ENCODE measurements at regions not wholly inside any gene's neighbourhood (a gene's known extent, or its start where the extent isn't known, plus 50 kb on each side); places are given as distances from the start of the nearest gene placed in this dataset.

DNA sequence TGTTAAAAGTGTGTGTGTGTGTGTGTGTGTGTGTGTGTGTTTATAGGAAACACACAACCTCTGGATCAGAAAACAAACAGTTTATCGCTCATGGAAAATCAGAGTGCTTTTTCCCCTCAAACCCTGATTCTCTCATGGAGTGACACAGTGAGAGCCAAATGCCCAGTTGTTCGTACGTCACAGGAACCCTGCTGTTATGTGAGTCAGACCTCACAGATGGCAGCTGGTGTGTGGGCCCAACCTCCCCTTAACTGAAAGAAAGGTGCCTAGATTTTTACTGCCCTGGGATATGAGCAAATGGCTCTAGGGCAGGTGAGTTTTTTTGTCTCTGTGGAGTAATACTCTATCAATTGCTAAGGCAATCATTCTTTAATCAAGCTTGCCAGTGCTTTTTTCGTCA, 1788.1 kb downstream of the BRINP3 start:
- H3K36me3 ChIP-seq (ENCODE audit: insufficient read depth, low read length): no peaks in the 10 kb centered on the region
- H4K20me1 ChIP-seq (ENCODE audit: insufficient read depth, low read length): no peaks in the 10 kb centered on the region
- no peaks in the 10 kb centered on the region for H3K27me3 ChIP-seq (ENCODE audit: insufficient read depth, low read length)
- H3K9me2 ChIP-seq (ENCODE audit: low read depth, low read length): no peaks in the 10 kb centered on the region
- H3K9me3 ChIP-seq (ENCODE audit: low read length): no peaks in the 10 kb centered on the region
- H3K9ac ChIP-seq (ENCODE audit: low read length): no peak overlapping the region
- H3K27ac ChIP-seq (ENCODE audit: low read depth, low read length, poor library complexity, severe bottlenecking): no peak overlapping the region
- no peak overlapping the region for H3K4me3 ChIP-seq (ENCODE audit: low read depth, low read length, poor library complexity, severe bottlenecking)
- no peaks in the 10 kb centered on the region for H3K4me1 ChIP-seq (ENCODE audit: insufficient read depth, low read length, severe bottlenecking)
- H3F3A ChIP-seq (ENCODE audit: insufficient read depth, low read length): no peaks in the 10 kb centered on the region
- no peaks in the 10 kb centered on the region for H3K79me2 ChIP-seq (ENCODE audit: insufficient read depth, low read length)
- TF ChIP-seq EZH2 (IDR thresholded peaks at IDR 0.05; ENCODE audit: borderline replicate concordance, low read length): no peak
- TF ChIP-seq, protein P1, sequence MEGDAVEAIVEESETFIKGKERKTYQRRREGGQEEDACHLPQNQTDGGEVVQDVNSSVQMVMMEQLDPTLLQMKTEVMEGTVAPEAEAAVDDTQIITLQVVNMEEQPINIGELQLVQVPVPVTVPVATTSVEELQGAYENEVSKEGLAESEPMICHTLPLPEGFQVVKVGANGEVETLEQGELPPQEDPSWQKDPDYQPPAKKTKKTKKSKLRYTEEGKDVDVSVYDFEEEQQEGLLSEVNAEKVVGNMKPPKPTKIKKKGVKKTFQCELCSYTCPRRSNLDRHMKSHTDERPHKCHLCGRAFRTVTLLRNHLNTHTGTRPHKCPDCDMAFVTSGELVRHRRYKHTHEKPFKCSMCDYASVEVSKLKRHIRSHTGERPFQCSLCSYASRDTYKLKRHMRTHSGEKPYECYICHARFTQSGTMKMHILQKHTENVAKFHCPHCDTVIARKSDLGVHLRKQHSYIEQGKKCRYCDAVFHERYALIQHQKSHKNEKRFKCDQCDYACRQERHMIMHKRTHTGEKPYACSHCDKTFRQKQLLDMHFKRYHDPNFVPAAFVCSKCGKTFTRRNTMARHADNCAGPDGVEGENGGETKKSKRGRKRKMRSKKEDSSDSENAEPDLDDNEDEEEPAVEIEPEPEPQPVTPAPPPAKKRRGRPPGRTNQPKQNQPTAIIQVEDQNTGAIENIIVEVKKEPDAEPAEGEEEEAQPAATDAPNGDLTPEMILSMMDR (IDR thresholded peaks at IDR 0.05; ENCODE audit: low read length): no peak
- H3K4me2 ChIP-seq (ENCODE audit: low read length): no peak overlapping the region
- no peak overlapping the region for H2AFZ ChIP-seq (ENCODE audit: low read length)

DNA sequence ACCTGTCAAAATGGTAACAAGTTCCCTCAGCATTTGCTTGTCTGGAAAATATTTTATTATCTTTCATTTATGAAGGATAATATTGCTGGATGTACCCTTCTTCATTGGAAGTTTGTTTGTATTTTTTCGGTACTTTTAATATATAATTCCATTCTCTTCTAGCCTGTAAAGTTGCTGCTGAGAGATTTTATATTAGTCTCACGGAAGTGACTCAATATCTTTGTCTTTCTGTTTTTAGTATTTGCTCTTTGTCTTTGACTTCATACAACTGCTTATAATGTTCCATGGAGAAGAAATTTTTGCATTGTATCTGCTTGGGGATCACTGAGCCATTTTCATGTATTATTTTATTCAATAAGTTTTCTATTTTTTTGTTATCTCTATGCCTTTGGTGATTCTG, 1777.5 kb downstream of the BRINP3 start:
- no peak overlapping the region for H2AFZ ChIP-seq (ENCODE audit: low read length)
- H4K20me1 ChIP-seq (ENCODE audit: insufficient read depth, low read length): no peaks in the 10 kb centered on the region
- H3K27me3 ChIP-seq (ENCODE audit: insufficient read depth, low read length): no peaks in the 10 kb centered on the region
- no peaks in the 10 kb centered on the region for H3F3A ChIP-seq (ENCODE audit: insufficient read depth, low read length)
- H3K79me2 ChIP-seq (ENCODE audit: insufficient read depth, low read length): no peaks in the 10 kb centered on the region
- no peak overlapping the region for H3K9ac ChIP-seq (ENCODE audit: low read length)
- no peak overlapping the region for H3K27ac ChIP-seq (ENCODE audit: low read depth, low read length, poor library complexity, severe bottlenecking)
- no peak overlapping the region for H3K4me2 ChIP-seq (ENCODE audit: low read length)
- no peaks in the 10 kb centered on the region for H3K36me3 ChIP-seq (ENCODE audit: insufficient read depth, low read length)
- H3K9me3 ChIP-seq (ENCODE audit: low read length): no peaks in the 10 kb centered on the region
- TF ChIP-seq, protein P1 (IDR thresholded peaks at IDR 0.05; ENCODE audit: low read length): no peak
- TF ChIP-seq EZH2 (IDR thresholded peaks at IDR 0.05; ENCODE audit: borderline replicate concordance, low read length): no peak
- no peak overlapping the region for H3K4me3 ChIP-seq (ENCODE audit: low read depth, low read length, poor library complexity, severe bottlenecking)
- H3K9me2 ChIP-seq (ENCODE audit: low read depth, low read length): no peaks in the 10 kb centered on the region
- no peaks in the 10 kb centered on the region for H3K4me1 ChIP-seq (ENCODE audit: insufficient read depth, low read length, severe bottlenecking)

DNA sequence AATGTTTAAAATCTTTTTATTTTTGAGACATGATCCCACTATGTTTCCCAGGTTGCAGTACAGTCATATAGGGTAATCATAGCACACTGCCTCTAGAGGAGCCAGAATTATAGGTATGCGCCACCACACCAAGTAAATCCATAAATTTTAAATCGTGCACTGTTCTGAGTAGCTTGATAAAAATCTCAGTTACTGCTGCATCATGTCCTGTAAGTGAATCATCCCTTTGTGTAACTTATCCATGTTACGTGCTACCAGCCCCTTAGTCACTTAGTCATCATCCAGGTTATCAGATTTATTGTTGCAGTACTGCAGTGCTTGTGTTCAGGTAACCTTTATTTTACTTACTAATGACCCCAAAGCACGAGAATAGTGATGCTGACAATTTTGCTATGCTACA, 1770.9 kb downstream of the BRINP3 start:
- H4K20me1 ChIP-seq (ENCODE audit: insufficient read depth, low read length): no peaks in the 10 kb centered on the region
- H3K4me2 ChIP-seq (ENCODE audit: low read length): no peak overlapping the region
- H3K27ac ChIP-seq (ENCODE audit: low read depth, low read length, poor library complexity, severe bottlenecking): no peak overlapping the region
- no peak overlapping the region for H3K9ac ChIP-seq (ENCODE audit: low read length)
- H3K79me2 ChIP-seq (ENCODE audit: insufficient read depth, low read length): no peaks in the 10 kb centered on the region
- TF ChIP-seq EZH2 (IDR thresholded peaks at IDR 0.05; ENCODE audit: borderline replicate concordance, low read length): no peak
- TF ChIP-seq, protein P1 (IDR thresholded peaks at IDR 0.05; ENCODE audit: low read length): no peak
- no peaks in the 10 kb centered on the region for H3K4me1 ChIP-seq (ENCODE audit: insufficient read depth, low read length, severe bottlenecking)
- H3K9me2 ChIP-seq (ENCODE audit: low read depth, low read length): no peaks in the 10 kb centered on the region
- H3K27me3 ChIP-seq (ENCODE audit: insufficient read depth, low read length): no peaks in the 10 kb centered on the region
- H3F3A ChIP-seq (ENCODE audit: insufficient read depth, low read length): no peaks in the 10 kb centered on the region
- H2AFZ ChIP-seq (ENCODE audit: low read length): no peak overlapping the region
- H3K9me3 ChIP-seq (ENCODE audit: low read length): no peaks in the 10 kb centered on the region
- no peak overlapping the region for H3K4me3 ChIP-seq (ENCODE audit: low read depth, low read length, poor library complexity, severe bottlenecking)
- H3K36me3 ChIP-seq (ENCODE audit: insufficient read depth, low read length): no peaks in the 10 kb centered on the region
